Pancreas (tissue), 10 donors: ENCODE measurements at regions not wholly inside any gene's neighbourhood (a gene's known extent, or its start where the extent isn't known, plus 50 kb on each side); places are given as distances from the start of the nearest gene placed in this dataset.

Experiments
- ATAC-seq, 4 donors: fragments of 200-7000 bp; cut with Tn5 transposase; one replicate each; pipeline versions ENCODE4 v1.8.0 to v1.9.1; 2020; ENCODE audit warnings: mild to moderate bottlenecking in 4 of 4, moderate library complexity in 4 of 4
- DNase-seq, 6 donors: peaks; one replicate each; pipeline ENCODE4 v3.0.0-alpha.2; 2020
- FAIRE-seq: peaks from 2 replicates; lab custom pipeline; 2012; peaks lifted over from hg19 to GRCh38; lab: Jason Lieb, UNC
- H3K27ac ChIP-seq, 4 donors: fragments of 200-600 bp; sonication (generic); 1 replicate in 3 of 4; 2 replicates in 1 of 4; pipeline versions ENCODE4 v1.5.0 to v1.8.0; 2020
- H3K27me3 ChIP-seq, 4 donors: fragments of 200-600 bp; one replicate each; pipeline ENCODE4 v1.8.0; 2021
- H3K36me3 ChIP-seq, 3 donors: fragments of 200-600 bp; sonication (generic) in 1 of 3; one replicate each; pipeline versions ENCODE4 v1.5.0 to v1.8.0; 2020 to 2021
- H3K4me1 ChIP-seq, 3 donors: fragments of 200-600 bp; one replicate each; pipeline ENCODE4 v1.8.0; 2021
- H3K4me3 ChIP-seq, 4 donors: fragments of 200-600 bp; sonication (generic) in 2 of 4; one replicate each; pipeline versions ENCODE4 v1.5.0 to v1.8.0; 2020 to 2021
- H3K9me3 ChIP-seq, 4 donors: fragments of 200-600 bp; one replicate each; pipeline ENCODE4 v1.8.0; 2021
- CTCF ChIP-seq, 4 donors: fragments of 200-600 bp; sonication (generic) in 3 of 4; IDR thresholded peaks; one replicate each; pipeline versions ENCODE4 v1.5.0 to v1.8.0; 2021; ENCODE audit warnings: antibody characterized with exemption in 4 of 4
- WGBS, 2 donors: extraction: QIAGEN DNeasy Blood & Tissue Kit; methylation state at CpG; one replicate each; pipeline ENCODE4 v1.1.7; 2013; 5-methylcytosine and 5-hydroxymethylcytosine counted together
- intact Hi-C, 3 donors: fragments of 100-400 bp; cut with DNase I; formaldehyde crosslinking; loops; one replicate each; pipeline versions ENCODE4 v1.11.1 to v1.14.2; 2022
- donor health status: healthy with polysubstance abuse.
- donor health status: DM: no; HTN: no; CAD: no; lungs with moderate emphysema.
- donor health status: DM: no; HTN: no; CAD: no.
- donor health status: control.
- donor health status: control.
- donor health status: Bipolar disorder and iron deficiency.
- donor health status: DM: yes; HTN: yes; CAD: no.
- donor health status: DM: no; HTN: no; CAD: no.
- donor health status: DM: no; HTN: no; CAD: no.
- donor health status: DM: yes; HTN: yes; CAD: no.

GRCh38 chr4:38189445-38189844 is 229.2 kb downstream of the PTTG2 start:
- peak in 2 of 4 donors; percentile 53 to 56 for ATAC-seq
- Histone ChIP-seq H3K36me3 (no peaks in the 10 kb centered on the region), H3K4me1 (no peaks in the 10 kb centered on the region), H3K9me3 (no peaks in the 10 kb centered on the region), H3K27me3 (no peaks in the 10 kb centered on the region), H3K27ac (no peak overlapping the region), H3K4me3 (no peak overlapping the region)
- DNase-seq = no peak
- FAIRE-seq = no peak
- 82 to 83% methylated on average over 3 of the region's 3 CpGs for WGBS, 2 donors
- TF ChIP-seq CTCF (IDR thresholded peaks at IDR 0.05) = no peak
- intact Hi-C loops = loop anchor here in 1 of 3 donors (10.0 kb wide), 2 partner anchors 125 to 485 kb away; no protein-coding TSS in a partner anchor

GRCh38 chr4:38190717-38191178 is 230.6 kb downstream of the PTTG2 start:
- peak in 2 of 4 donors; percentile 13 to 14 for ATAC-seq
- FAIRE-seq = no peak
- H3K4me3 ChIP-seq = no peak overlapping the region
- TF ChIP-seq CTCF (IDR thresholded peaks at IDR 0.05) = no peak
- intact Hi-C loops = loop anchor here in 1 of 3 donors (5.0 kb wide), 1 partner anchor 542 kb away; no protein-coding TSS in a partner anchor
- no peaks in the 10 kb centered on the region for H3K9me3 ChIP-seq
- 41 to 55% methylated on average over 4 of the region's 4 CpGs for WGBS, 2 donors
- no peaks in the 10 kb centered on the region for H3K27me3 ChIP-seq
- no peaks in the 10 kb centered on the region for H3K36me3 ChIP-seq
- H3K4me1 ChIP-seq = no peaks in the 10 kb centered on the region
- no peak overlapping the region for H3K27ac ChIP-seq
- DNase-seq = no peak

GRCh38 chr4:38192516-38192915 is 232.3 kb downstream of the PTTG2 start:
- no peaks in the 10 kb centered on the region for H3K4me1 ChIP-seq
- no peaks in the 10 kb centered on the region for H3K9me3 ChIP-seq
- intact Hi-C loops = loop anchor here in 1 of 3 donors (5.0 kb wide), 1 partner anchor 540 kb away; no protein-coding TSS in a partner anchor
- no peaks in the 10 kb centered on the region for H3K36me3 ChIP-seq
- no peak overlapping the region for H3K27ac ChIP-seq
- FAIRE-seq = no peak
- 80 to 94% methylated on average over 3 of the region's 3 CpGs for WGBS, 2 donors
- no peaks in the 10 kb centered on the region for H3K27me3 ChIP-seq
- no peak for ATAC-seq
- H3K4me3 ChIP-seq = no peak overlapping the region
- DNase-seq = no peak
- TF ChIP-seq CTCF (IDR thresholded peaks at IDR 0.05) = no peak

DNA sequence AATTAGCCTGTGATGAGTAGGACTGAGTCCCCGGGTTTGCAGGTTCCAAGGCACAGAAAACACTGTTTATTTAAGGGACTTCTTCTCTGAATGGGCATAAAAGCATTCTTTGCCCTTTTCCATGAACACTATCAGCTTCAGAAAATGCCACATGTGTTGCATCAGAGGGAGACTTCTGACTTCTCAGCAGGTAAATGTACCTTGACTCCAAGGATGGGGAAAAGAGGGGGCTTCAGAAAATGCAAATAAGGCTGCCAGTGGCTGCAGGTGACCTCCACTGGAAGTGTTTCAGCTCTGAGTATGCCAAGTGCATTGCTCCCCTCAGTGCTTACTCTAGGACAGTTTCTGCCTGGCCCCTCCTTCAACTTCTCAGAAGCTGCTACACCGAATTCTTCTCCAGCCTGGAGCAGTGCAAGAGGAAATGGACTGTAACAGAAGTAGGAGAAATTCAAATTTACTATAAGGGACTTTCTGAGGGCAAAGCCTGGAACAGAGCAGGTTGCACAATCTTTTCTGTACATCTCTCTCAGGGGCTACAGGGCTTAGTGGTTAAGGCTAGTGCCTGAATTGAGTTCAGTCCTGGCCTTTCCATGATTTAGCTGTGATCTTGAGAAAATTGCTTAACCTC is 233.2 kb downstream of the PTTG2 start:
- H3K9me3 ChIP-seq = no peaks in the 10 kb centered on the region
- TF ChIP-seq CTCF (IDR thresholded peaks at IDR 0.05) = no peak
- H3K4me3 ChIP-seq = no peak overlapping the region
- no peak overlapping the region for H3K27ac ChIP-seq
- intact Hi-C loops = loop anchor here in 1 of 3 donors (5.0 kb wide), 1 partner anchor 539 kb away; no protein-coding TSS in a partner anchor
- H3K4me1 ChIP-seq = no peaks in the 10 kb centered on the region
- no peaks in the 10 kb centered on the region for H3K27me3 ChIP-seq
- H3K36me3 ChIP-seq = no peaks in the 10 kb centered on the region
- no peak for FAIRE-seq
- no peak for DNase-seq
- WGBS, 2 donors = 43 to 50% methylated on average over 2 of the region's 2 CpGs
- ATAC-seq = peak in 2 of 4 donors; percentile 29 to 39

DNA sequence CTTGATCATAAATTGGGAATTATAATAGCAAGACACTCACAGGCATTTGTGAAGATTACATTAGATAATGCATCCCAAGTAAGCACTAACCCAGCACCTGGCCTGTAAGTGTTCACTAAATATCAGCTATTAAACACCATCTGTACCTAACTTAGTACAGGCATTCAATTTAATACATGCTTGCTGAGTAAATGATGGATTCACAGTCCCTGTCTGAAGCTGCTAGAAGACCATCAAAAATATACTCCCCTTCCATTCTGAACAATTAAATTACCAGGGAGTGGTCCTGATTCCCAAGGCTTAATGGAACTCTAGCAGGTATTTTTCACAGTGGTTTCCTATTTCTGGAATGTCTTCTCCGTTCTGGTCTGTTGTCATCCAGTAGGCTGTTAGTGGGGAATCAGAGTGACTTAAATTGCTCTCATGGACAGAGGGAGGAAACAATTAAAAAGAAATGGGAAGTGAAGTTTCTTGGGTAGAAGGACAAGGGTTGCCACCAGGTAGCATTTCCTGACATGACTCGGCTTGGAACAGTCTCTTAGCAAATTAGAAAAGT is 233.9 kb downstream of the PTTG2 start:
- no peaks in the 10 kb centered on the region for H3K36me3 ChIP-seq
- no peaks in the 10 kb centered on the region for H3K27me3 ChIP-seq
- ATAC-seq (no peak), DNase-seq (no peak), FAIRE-seq (no peak)
- H3K4me3 ChIP-seq = no peak overlapping the region
- H3K27ac ChIP-seq = no peak overlapping the region
- no peaks in the 10 kb centered on the region for H3K9me3 ChIP-seq
- 67 to 70% methylated on average over 2 of the region's 2 CpGs for WGBS, 2 donors
- no peak for TF ChIP-seq CTCF (IDR thresholded peaks at IDR 0.05)
- intact Hi-C loops = loop anchor here in 1 of 3 donors (5.0 kb wide), 1 partner anchor 538 kb away; no protein-coding TSS in a partner anchor
- no peaks in the 10 kb centered on the region for H3K4me1 ChIP-seq
